GM12801 (cell line): ENCODE measurements at regions not wholly inside any gene's neighbourhood (a gene's known extent, or its start where the extent isn't known, plus 50 kb on each side); places are given as distances from the start of the nearest gene placed in this dataset.

Source experiments
- TF ChIP-seq, protein P1 (sequence below): IDR thresholded peaks from one replicate; pipeline ENCODE4 v1.5.1; 2011; ENCODE audit warnings: control low read depth; ENCODE audit not compliant: insufficient read length; ENCODE audit errors: extremely low read depth

DNA sequence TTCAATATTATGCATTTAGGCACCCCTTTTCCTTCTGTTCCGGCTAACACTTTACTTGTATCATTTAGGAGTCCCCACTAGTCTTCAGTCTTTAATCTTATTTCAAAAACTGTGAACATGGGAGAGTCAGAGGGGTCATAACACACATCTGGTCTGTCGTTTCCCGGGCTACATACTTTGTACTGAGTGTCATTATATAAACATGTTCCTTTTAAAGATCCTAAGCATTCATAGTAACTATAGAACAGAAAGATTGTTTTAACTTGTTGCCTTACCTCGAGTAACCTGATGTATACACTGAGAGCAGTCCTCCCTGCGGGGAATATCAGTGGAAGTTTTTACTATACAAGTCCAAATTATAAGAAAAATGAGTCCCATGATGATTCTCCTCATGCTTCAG lies 78.2 kb upstream of the VEPH1 start:
- TF ChIP-seq, protein P1, sequence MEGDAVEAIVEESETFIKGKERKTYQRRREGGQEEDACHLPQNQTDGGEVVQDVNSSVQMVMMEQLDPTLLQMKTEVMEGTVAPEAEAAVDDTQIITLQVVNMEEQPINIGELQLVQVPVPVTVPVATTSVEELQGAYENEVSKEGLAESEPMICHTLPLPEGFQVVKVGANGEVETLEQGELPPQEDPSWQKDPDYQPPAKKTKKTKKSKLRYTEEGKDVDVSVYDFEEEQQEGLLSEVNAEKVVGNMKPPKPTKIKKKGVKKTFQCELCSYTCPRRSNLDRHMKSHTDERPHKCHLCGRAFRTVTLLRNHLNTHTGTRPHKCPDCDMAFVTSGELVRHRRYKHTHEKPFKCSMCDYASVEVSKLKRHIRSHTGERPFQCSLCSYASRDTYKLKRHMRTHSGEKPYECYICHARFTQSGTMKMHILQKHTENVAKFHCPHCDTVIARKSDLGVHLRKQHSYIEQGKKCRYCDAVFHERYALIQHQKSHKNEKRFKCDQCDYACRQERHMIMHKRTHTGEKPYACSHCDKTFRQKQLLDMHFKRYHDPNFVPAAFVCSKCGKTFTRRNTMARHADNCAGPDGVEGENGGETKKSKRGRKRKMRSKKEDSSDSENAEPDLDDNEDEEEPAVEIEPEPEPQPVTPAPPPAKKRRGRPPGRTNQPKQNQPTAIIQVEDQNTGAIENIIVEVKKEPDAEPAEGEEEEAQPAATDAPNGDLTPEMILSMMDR = no peak

DNA sequence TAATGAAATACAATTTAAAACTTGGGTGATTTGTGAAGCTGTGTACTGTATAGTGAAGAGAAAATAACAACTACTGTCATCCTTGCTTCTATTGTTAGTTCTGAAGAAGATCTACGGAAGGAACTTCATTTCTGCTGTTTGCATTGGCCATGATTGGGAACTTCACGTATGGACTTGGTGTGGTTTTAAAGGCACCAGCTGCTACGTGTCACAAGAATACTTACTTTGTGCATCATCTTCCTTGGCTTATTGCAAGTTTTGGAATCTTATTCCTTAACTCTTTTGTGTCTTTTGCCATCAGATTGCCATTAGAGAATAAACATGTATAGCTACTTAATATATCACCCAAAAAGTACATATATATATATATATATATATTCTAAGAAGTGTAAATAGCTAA lies 75.0 kb upstream of the VEPH1 start:
- TF ChIP-seq, protein P1 = no peak

DNA sequence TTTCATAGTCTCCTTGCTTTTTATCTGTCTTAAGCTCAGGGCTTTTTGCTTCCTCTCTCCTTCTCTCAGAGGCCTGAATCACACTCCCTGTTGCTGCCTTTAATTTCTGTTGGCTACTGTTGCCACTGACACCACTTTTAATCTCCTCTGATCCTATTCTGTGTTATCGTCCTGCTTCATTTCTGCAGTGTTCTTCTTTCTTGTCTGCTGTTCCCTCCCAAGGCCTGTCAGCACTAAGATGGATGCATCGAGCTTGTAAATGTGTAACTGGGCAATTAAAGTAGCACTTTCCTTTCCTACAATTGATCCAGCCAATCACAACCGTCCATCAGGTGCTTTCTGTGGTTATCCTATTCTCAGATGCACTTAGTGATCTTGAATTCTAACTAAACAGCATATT lies 71.3 kb upstream of the VEPH1 start:
- TF ChIP-seq, protein P1 = no peak

DNA sequence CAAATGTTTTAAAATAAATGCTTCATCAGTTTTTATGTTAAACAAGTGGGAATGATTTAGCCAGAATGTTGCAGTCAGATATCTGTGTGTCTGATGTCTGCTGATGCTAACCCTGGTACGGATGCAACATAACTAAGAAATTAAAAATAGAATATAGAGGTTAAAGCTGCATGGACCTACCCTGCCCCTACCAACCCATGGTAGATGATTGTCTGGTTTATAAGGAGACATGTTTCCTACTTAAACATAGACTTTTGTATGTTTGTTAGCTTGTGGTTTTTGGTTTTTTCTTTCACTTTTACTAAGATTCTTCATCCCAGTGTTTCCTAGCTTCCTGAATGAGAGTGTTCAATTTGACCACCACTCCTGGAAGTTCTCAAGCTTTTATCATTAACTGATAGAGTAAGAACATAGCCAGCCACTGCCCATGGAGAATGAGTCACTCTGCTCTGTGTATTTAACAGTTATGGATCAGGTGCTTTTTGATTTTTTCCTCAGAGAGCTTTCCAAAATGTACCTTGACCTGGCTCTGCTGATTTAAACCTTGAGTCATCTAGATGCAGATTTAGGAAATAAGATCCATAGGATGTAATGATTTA lies 70.7 kb upstream of the VEPH1 start:
- TF ChIP-seq, protein P1 = no peak

DNA sequence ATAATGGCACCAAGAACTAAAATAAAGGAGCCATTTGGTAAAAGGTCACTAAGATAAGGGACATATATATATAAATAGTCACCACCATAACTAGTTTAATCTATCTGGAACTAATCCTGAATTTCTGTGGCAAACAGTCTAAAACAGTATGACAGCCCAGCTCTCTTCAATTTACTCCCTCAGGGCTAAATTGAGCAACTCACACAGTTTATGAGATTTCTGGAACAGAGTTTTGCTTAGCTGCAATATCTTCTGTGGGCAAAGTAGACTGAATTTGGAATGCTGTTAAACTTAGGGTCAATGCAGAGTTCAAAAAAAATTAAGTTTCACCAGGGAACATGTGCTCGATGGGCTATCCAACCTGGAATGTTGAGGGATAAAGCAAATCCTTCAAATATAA lies 70.1 kb upstream of the VEPH1 start:
- TF ChIP-seq, protein P1 = no peak

DNA sequence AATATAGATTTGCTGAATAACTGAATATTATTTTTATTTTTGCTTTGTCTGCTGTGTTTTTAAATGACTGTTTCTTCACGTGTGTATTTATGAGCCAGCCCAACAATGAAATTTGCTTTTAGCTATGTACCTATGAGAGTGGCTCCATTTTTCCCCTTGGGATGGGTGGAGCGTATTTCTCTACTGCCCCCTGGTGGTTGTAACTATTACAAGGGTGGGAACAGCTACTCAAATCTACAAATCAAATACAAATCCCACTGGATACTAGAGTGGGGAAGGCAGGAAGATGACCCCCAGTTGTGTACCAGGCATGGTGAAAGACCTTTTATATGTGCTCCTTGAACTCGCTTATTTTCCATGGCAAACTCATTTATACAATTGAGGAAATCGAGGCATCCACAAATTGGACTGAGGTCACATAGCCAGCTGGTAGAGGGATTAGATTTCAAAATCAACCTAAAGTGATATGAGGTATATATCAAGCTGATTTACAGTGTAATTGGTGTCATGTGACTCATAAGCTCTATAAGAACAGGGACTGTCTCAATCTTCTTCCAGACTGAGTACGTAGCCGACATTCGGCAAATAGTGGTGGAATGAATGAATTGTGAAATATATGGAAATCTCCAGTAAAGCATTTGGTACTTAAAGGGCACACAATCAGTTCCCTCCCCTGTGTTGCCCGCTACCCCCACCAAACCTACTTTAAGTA lies 69.5 kb upstream of the VEPH1 start:
- TF ChIP-seq, protein P1 = peak; percentile 58

DNA sequence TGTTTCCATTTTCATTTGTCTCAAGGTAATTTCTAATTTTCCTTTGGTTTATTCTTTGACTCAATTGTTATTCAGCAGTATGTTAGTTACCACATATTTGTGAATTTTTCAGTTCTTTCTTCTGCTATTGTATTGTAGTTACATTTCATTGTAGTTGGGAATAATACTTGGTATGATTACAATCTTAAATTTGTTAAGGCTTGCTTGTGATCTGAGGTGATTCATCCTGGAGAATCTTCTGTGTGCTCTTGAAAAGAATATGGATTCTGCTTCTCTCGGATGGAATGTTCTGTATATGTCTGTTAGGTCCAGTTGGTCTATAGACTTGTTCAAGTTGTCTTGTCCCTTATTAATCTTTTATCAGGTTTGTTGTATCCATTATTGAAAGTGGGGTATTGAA lies 63.4 kb upstream of the VEPH1 start:
- TF ChIP-seq, protein P1 = no peak
